GM12874 (cell line): ENCODE measurements at regions not wholly inside any gene's neighbourhood (a gene's known extent, or its start where the extent isn't known, plus 50 kb on each side); places are given as distances from the start of the nearest gene placed in this dataset.

Source experiments
- TF ChIP-seq, protein P1 (sequence below): IDR thresholded peaks from 2 replicates; pipeline ENCODE4 v1.5.1; 2011; ENCODE audit warnings: low read depth, mild to moderate bottlenecking, control low read depth, low read length, moderate library complexity; ENCODE audit not compliant: insufficient read depth

DNA sequence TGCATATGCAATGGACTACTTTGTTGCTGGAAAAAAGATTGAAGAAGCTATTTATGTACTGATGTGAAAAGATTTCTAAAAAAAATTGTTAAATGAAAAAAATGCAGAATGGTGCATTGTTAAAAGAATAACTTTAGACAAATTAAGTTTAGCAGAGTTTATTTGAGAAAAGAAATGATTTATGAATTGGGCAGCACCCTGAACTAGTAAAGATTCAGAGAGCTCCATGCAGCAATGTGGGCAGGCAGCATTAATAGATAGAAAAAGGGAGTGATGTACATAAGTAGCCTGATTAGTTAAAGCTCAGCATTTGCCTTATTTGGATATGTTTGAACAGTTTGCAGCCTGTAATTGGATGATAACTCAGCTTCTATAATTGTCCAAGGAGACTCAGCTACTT lies 677.9 kb upstream of the SEMA6A start:
- TF ChIP-seq, protein P1, sequence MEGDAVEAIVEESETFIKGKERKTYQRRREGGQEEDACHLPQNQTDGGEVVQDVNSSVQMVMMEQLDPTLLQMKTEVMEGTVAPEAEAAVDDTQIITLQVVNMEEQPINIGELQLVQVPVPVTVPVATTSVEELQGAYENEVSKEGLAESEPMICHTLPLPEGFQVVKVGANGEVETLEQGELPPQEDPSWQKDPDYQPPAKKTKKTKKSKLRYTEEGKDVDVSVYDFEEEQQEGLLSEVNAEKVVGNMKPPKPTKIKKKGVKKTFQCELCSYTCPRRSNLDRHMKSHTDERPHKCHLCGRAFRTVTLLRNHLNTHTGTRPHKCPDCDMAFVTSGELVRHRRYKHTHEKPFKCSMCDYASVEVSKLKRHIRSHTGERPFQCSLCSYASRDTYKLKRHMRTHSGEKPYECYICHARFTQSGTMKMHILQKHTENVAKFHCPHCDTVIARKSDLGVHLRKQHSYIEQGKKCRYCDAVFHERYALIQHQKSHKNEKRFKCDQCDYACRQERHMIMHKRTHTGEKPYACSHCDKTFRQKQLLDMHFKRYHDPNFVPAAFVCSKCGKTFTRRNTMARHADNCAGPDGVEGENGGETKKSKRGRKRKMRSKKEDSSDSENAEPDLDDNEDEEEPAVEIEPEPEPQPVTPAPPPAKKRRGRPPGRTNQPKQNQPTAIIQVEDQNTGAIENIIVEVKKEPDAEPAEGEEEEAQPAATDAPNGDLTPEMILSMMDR, result no peak

DNA sequence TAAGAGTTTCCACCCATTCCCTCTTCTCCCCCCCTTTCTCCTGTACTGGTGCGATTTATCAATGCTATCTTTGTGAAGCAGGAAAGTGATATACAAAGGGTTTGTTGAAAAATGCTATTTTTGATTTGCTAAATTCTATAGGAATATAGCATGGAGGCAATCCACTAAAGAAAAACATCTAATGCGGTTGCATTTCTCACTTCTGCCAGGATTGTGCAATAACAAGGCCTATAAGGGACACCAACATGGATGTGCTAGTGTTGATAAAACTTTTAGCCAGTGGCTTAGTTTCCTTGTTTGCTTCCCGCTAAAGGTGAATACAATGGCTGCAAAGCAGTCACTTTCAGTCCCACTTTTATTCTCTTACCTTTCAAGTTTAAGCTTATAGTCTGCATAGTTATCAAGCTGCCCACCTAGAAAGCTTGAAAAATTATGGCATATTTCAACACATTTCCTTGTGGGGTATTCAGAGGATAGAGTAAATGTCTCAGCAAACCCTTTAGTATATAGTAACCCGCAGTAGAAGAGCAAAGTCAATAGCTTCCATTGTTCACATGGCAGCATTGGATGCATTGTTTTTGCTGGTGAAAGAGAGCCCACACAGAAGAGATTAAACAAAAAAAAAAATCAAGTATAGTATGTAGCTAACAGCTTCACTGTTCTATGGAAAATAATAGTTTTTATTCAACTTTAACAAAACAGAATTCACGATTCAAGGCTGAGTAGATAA lies 674.6 kb upstream of the SEMA6A start:
- TF ChIP-seq, protein P1, result no peak

DNA sequence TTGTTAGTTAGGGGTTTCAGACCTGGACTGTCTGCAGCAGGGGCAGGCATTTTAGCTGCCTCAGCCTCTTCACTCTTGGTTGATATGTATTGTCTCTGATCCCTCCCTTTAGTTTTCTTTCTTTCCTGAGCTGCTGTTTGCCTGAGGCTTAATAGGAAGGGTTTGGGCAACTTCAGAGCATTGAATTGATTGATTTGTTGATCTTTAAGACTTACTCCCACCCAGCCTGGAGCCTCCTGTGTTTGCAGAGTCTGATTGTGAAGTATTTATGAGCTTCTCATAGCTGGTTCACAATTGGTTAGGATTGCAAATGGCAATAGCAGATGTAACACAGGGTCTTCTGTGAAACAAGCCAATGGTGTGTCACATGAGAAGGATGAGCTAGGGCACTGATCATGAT lies 671.8 kb upstream of the SEMA6A start:
- TF ChIP-seq, protein P1, result no peak

DNA sequence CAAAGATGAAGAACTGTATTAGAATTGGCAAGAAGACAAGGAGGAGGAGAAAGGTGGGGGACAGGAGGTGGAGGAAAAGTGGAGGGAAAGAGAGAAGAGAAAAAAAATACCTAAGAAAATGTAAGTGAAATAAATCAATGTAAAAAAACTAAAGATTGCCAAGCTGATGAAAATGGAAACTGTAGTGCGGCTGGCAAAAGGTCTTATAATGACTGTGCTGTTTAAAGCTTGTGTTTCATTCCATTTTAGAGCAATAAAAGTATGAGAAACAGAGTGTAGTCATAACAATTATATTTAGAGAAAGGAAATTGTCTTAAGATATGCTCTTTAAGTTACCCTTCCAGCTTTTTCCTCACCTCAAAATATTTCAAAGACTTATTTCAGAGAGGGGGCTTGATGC lies 670.5 kb upstream of the SEMA6A start:
- TF ChIP-seq, protein P1, result no peak

DNA sequence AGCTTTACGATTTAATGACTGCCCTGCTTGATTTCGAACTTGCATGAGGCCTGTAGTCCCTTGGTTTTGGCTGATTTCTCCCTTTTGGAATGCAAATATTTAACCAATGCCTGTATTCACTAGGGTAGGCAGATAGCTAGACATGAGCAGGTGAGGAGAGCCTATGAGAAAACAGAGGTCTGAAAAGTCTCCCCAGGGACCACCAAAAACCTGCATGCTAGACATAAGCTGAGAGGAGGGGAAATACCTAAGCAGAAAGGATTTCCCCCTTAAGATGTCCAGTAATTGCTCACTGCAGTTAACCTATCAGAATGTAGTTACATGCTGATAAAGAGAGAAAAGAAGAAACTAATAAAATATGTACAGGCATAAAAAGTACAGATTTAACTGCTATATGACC lies 667.4 kb upstream of the SEMA6A start:
- TF ChIP-seq, protein P1, result no peak

DNA sequence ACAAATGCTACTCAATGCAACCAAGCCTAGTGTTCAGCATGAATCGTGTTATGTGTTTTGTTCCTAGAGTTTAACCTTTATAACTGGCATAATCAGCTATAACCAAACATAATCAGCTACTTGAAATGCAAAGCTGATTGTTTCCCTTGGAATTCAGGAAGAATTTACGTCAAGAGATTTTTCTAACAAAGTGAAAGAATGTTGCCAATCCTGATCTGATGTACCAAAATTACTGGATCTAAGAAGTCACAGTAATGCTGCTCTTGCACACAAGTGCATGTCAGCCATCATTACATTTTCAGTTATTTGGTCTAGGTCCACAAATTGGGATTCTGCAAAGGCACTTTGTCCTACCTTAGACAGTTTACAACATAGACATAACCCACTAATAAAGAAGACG lies 662.3 kb upstream of the SEMA6A start:
- TF ChIP-seq, protein P1, result no peak

DNA sequence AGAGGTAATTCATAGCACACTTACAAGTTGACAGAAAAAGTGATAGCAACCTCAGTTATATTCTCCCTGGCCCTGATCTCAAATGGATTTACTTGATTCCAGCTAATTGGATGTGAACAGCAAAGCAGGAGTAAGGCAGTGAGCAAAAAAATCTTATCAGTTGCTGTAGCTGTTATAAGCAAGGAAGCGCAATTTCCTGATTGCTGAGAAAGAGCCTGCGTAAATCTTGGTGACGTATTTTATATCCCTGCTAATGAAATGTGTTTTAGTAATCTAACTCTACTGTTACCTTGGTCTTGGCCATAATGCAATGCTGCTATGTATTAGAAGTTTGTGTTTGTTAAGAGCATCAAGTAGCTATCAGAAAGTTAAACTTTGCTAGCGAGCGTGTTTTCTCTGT lies 661.2 kb upstream of the SEMA6A start:
- TF ChIP-seq, protein P1, result no peak
